ENCODE measurements at regions not wholly inside any gene's neighbourhood (a gene's known extent, or its start where the extent isn't known, plus 50 kb on each side); places are given as distances from the start of the nearest gene placed in this dataset.

GRCh38 chrX:103158317-103158621 lies 56.6 kb upstream of the BEX4 start:
- no peak for DNase-seq

- peak; percentile 12 for DNase-seq
These were observed 57.2 kb upstream of the BEX4 start for GRCh38 chrX:103157496-103158316.

- no peak for DNase-seq
These were observed 59.7 kb upstream of the BEX4 start for GRCh38 chrX:103155201-103155600.

GRCh38 chrX:103153661-103154060 lies 60.7 kb upstream of the NXF3 start:
- no peak for DNase-seq

- no peak for DNase-seq
These were observed 58.9 kb upstream of the NXF3 start for GRCh38 chrX:103151799-103152198.

GRCh38 chrX:103149652-103150051 lies 56.7 kb upstream of the NXF3 start:
- DNase-seq, result no peak

- DNase-seq, result no peak
These were observed 55.1 kb upstream of the NXF3 start for GRCh38 chrX:103148075-103148474.

All from NCI-H345 (cell line).